T47D (cell line): ENCODE measurements at regions not wholly inside any gene's neighbourhood (a gene's known extent, or its start where the extent isn't known, plus 50 kb on each side); places are given as distances from the start of the nearest gene placed in this dataset.

Source experiments
- DNase-seq, 2 experiments: peaks; one replicate each; pipeline versions ENCODE4 v3.0.0 to v3.0.0-alpha.2; 2011 to 2012; ENCODE audit warnings: low read depth in 1 of 2, low spot score in 1 of 2
- JUND ChIP-seq: IDR thresholded peaks from 2 replicates; pipeline ENCODE4 v1.6.1; 2012; ENCODE audit warnings: low read depth
- in situ Hi-C: cut with HindIII; loops from 2 replicates; pipeline ENCODE4 v1.10.0; 2016; ENCODE audit warnings: low sequenced_read_pairs, low pct_unique_long_range_greater_than_20kb

DNA sequence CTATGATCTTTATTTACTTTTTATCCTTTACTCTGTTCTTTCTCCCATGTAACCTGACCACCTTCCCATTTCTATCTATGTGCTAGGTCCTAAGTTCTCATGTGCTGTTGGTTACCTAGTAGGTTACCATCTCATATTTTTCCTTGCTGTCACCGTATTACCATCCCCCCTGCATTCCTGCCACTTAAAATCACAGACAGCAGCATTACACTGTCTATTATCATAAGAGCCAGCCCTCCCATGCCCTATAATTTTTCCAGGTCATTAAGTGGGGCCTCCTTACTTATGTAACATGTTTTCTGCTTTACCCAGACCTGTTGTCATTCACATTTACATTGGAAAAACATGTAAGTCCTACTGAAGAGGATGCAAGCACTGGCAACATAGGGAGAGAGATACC, 202.9 kb downstream of the HS3ST3A1 start:
- TF ChIP-seq JUND: no peak
- DNase-seq: no peak
- in situ Hi-C loops: no loop called here

DNA sequence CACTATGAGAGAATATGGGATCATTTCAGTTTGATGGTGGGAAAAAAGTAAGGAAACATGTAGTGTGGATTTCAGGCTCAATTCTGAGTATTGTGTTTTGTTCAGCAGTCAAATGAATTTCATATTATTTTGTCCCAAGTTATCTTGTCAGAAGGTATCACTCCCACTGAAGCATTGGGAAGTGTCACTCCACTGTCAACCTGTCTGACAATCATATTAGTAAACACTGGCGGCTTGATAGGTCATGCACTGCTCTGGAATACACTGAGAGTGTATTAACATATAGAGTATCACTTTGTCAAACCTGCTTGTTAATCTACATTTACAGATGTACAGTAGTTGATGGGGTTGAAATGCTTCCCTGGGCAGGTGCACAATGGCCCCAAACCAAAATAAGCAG, 203.6 kb downstream of the HS3ST3A1 start:
- in situ Hi-C loops: no loop called here
- no peak for DNase-seq
- TF ChIP-seq JUND: no peak

GRCh38 chr17:13395862-13396261, 205.9 kb downstream of the HS3ST3A1 start:
- no peak for TF ChIP-seq JUND
- no peak for DNase-seq
- in situ Hi-C loops: no loop called here

DNA sequence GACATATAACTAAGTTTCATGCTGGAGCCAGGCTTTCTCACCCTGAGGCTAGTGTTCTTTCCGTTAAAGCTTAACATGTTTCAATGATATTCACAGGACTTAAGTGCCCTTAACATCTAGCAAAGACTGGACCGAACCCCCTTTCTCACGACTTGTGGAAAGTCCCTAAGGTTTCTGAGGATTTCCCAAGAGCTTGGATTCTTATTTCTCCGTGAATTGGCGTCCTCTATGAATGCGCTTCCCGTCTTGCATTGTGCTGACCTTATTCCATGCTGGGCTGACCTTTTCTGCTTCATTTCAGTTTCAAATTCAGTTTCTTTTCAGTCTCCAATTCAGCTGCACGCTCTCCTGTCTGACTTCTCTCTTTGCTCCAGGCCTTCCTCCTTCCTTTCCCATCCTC, 206.4 kb downstream of the HS3ST3A1 start:
- no peak for TF ChIP-seq JUND
- DNase-seq: no peak
- in situ Hi-C loops: no loop called here

GRCh38 chr17:13393841-13394710, 207.7 kb downstream of the HS3ST3A1 start:
- no peak for TF ChIP-seq JUND
- no peak for DNase-seq
- in situ Hi-C loops: no loop called here

- no peak for TF ChIP-seq JUND
- in situ Hi-C loops: no loop called here
- DNase-seq: no peak
Observed at GRCh38 chr17:13387952-13388351, 213.8 kb downstream of the HS3ST3A1 start.

- in situ Hi-C loops: no loop called here
- no peak for TF ChIP-seq JUND
- DNase-seq: no peak
Observed at GRCh38 chr17:13387236-13387635, 214.5 kb downstream of the HS3ST3A1 start.

DNA sequence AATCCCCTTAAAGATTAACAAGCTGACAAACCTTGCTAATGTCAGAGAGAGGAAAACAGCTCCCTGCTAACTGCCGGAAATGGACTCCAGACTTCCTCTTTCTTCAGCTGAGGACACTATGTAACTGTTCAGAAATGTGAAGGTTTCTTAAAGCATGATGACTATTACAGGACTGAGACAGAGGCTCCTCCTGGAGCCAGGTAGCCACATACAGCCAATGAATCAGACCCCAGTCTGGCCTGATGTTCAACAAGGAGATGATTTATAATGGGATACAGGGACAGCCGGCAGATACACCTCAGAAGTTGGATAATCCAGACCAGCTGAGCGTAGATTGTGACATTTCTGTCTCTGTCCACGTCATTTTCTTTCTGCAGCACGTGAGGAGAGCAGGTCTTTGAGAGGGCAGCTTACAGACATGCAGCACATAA, 216.2 kb downstream of the HS3ST3A1 start:
- no peak for TF ChIP-seq JUND
- in situ Hi-C loops: no loop called here
- DNase-seq: no peak

- in situ Hi-C loops: no loop called here
- DNase-seq: no peak
- TF ChIP-seq JUND: no peak
Observed at GRCh38 chr17:13384626-13385025, 217.1 kb downstream of the HS3ST3A1 start.

GRCh38 chr17:13378361-13378760, 223.4 kb downstream of the HS3ST3A1 start:
- DNase-seq: no peak
- no peak for TF ChIP-seq JUND
- in situ Hi-C loops: no loop called here

- TF ChIP-seq JUND: no peak
- DNase-seq: no peak
- in situ Hi-C loops: no loop called here
Observed at GRCh38 chr17:13374203-13375143, 227.3 kb downstream of the HS3ST3A1 start.

DNA sequence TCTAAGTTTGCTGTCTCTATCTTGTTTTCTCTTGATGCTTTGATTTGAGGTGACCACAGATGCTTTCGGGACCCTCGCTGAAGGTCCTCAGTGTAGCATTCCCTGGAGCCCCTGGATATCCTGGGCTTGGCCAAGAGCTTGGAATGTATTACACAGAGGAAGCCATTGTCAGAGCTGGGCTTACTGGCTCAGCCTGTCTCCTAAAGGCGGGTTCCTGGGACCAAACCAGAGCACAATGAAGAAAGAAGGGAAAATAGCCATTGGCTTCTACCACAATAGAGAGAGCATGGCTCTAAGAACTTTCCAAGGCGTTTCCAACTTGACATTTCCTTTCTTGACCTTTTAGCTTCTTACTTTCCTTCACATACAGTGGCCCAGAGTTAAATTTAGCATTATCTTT, 229.3 kb downstream of the HS3ST3A1 start:
- in situ Hi-C loops: no loop called here
- no peak for DNase-seq
- no peak for TF ChIP-seq JUND

- in situ Hi-C loops: no loop called here
- DNase-seq: no peak
- TF ChIP-seq JUND: no peak
Observed at GRCh38 chr17:13367154-13367553, 234.6 kb downstream of the HS3ST3A1 start.
